ENCODE measurements at regions not wholly inside any gene's neighbourhood (a gene's known extent, or its start where the extent isn't known, plus 50 kb on each side); places are given as distances from the start of the nearest gene placed in this dataset.
A peak's percentile ranks its signal among the peaks of the same experiment; 100 is the strongest.

DNA sequence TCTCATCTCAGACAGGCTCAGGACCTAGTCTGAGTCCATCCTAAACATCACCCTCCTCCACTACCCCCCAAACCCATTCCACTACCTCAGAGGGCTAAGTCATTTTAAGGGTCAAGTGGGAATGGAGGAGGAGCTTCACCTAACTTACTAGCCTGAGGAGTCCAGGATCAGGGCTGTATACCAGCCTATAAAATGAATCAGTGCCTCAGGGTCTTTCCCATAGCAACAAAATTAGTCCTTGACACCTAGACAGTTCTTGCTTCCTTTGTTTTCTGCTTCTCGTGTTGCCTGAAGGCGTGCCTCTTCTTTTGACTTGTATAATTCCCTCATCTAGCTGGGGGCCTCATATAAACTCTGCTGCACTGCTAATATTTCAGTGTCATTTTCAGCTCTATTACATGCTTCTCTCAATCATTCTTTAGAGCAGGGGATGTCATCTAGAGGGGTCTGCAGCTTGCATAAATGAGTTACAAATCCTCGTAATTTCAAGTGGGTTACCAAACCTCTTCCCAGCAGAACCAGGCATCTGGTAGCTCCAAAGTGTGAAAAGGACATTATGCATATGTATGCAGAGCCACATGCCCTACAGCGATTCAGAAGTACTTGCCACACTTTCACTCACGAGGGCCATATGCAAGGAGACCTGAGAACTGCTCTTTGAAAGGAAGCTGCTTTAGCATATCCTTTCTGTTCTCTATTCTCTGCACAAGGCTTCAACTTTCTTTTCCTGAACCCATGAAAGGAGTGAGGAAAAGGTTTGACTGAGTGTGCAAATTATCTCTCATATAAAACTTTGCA is 311.7 kb upstream of the SEMA6D start:
- DNase-seq (ENCODE audit: low read depth): no peak

DNA sequence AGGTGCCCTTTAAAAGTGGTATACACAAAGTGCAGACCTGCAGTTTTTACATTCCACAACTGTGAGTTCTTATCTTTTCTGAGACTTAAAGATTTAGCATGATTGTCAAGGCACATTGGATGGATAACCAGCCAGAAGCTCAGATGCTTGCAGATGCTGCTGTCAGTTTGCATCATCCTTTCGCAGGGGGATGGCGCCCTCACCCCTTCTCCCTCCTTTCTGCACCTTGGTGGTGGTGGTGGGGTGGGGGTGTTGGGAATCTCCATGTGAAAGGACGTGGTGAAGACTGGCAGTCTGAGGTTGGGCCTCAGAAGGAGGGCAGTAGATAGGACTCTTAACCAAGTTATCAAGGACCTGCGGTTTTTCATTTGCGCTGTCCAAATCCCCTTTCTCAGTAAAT is 309.6 kb upstream of the SEMA6D start:
- DNase-seq (ENCODE audit: low read depth): no peak

DNA sequence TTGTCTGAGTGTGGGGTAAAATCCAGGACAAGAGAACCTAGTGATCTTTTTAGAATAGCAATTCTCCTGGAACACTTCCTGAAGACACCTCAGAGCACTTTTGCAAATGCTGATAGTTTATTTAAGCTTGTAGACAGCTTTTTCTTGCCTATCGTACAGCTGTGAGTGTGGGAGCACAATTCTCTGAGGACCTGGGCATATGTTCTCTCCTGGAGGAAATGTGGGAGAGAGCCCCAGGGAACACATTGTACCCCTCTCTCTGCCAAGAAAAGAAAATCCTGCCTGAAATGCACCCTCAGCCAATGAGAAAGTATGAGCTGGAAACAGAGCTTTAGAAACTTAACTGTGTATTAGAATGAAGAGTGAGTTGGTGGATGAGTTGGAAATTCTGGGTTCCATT is 308.3 kb upstream of the SEMA6D start:
- DNase-seq (ENCODE audit: low read depth): peak; percentile 60

DNA sequence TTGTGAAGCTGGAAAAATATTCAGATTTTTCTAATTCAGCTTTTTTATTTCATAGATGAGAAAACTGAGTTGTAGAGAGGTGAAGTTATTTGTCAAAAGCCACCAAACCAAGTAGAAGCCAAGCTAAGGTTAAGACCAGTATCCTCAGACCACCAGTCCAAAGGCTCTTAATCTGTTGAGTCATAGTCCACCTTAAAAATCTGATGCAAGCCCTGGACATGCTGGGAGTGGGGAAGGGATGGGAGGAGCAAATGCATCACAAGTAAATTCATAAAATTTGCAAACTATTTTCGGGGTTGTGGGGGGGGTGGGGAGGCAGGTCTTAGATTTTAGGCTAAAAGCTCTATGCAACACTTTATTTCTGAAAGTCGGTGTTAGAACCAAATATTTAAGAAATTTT is 307.7 kb upstream of the SEMA6D start:
- peak; percentile 33 for DNase-seq (ENCODE audit: low read depth)

DNA sequence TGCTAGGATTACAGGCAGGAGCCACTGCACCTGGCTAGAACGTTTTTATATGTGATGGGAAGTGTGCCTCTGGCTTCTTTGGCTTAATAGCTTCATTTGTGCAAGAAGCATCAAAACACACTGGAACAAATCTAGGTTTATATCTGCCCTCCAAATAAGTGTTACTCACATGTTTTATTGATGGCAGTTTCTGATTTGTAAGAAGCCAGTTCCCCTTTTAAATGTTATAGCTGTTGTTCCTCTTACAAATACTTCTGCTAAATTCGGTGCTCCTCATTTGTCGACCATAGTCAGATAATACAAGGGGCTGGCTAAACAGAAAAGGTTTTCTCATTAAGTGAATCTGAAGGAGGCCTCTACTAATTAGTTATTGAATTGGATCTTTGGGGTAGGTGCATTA is 307.1 kb upstream of the SEMA6D start:
- DNase-seq (ENCODE audit: low read depth): no peak

DNA sequence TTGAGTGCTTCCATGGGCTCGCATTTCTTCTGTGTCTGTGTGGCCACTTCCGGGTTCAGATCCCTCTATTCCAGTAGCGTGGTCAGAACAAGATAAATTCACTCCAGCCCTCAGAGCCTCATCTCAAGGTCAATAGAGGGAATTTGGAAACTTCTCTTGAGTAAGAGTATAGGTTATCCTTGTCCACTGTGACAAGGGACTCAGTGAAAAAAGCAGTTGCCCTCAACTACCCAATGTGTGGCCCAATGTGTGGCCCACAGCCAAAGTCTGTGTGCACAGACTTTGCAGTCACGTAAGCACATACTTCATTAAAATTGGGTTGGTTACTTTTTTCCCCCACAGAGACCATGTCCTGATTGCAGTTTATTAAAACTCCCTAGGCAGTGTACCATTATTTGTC is 305.6 kb upstream of the SEMA6D start:
- peak; percentile 17 for DNase-seq (ENCODE audit: low read depth)

DNA sequence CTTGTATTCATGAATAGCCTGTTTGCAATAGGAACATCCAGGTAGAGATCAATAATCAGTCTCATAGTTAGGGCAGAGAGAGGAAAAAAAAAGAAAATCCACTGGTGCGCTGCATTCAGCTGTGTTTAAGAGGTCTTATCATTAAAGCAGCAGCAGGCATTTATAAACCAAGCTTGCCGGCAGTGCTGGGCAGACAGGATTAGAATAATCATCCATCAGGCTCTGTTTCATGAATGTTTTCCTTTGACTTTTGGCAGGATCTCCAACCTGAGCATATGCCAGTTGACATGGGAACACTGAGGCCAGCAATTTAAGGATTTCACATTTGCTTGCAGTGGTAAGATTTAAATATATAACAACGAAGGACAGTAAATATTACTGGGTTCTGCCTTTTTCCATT is 305.2 kb upstream of the SEMA6D start:
- peak; percentile 30 for DNase-seq (ENCODE audit: low read depth)

DNA sequence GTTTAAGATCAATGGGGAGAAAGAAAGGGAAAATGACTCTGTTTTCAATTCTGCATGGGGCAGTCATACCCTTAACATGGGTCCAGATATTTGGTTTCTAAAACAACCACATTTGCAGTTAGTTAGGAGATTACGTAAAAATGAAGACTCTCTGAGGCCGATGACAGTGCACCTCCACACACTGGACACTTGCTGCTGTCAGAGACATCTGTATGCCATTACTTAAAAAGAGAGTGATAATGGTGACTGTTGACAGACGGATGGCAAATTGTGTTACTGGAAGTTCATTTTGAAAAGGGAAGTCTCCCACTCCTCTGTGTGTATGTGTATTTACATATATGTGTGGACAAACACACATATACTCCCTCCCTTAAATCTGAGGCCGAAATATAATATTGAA is 304.5 kb upstream of the SEMA6D start:
- DNase-seq (ENCODE audit: low read depth): no peak

DNA sequence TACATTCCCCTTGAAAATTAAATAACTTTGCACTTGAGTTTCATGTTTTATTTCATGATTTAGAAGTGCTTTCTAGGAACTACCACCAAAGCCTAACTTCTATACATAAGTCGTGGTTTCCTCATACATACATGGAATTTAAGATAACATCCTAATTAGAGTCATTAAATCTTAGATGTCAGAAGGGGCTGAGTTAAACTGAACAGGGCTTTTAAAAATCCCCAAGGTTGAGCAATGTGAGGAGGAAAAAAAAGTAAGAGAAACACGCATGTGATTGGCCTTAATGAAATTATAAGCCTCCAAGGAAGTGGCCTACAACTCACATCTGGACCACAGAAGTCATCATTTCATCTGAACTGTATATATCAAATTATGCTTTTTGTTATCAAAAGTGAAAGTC is 303.1 kb upstream of the SEMA6D start:
- peak; percentile 24 for DNase-seq (ENCODE audit: low read depth)

DNA sequence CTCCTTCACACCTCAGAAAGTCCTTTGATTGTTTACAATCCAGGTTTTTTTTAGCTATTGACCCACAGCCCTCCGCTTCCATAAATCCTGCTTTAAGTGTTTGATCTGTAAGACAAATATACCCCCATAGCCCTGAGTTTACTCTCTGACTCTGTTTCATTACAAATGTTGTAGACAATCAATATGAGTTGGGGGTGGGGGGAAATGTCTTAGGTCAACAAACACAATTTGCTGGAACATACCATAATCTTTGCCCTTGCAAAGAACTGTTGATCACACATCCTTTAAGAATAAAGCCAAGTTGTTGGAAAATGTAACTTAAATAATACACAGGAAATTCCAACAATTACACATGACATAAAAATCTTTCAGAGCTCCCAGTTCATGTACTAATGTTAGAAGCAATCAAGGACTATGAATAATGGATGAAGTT is 301.8 kb upstream of the SEMA6D start:
- DNase-seq (ENCODE audit: low read depth): peak; percentile 52

DNA sequence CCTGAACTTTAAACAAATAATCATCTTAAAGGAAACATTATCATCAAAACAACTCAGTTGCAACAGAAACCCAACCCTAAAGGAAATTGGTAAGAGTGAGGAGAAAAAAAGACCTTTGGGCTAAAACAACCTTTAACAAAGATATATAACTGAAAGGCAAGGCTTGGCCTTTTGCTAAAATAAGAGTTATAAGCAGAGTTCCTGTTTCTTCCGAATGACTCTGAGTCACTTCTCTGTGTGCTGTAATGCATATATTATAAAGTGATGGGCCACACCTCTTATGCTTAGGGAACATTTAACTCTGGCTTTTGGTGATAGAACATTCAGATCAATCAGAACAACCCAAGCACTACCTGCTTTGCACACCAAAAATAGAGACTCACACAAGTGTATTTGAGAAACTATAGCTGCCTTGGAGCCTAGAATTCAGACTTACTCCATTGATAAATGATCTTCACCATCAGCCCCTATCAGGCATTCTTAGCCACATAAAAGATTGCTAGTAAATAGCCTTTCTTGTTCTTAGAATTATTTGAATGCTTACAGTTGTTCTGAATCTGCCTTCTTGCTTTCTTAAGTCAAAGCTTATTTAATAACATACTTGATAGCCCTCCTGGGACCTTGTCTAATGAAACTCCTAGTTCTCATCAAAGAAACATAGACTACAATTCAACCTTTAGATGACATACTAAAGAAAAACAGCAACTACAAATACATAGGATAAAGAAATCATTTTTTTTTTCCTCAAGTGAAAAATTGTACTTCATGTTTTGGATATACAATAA is 294.2 kb upstream of the SEMA6D start:
- peak; percentile 48 for DNase-seq (ENCODE audit: low read depth)

DNA sequence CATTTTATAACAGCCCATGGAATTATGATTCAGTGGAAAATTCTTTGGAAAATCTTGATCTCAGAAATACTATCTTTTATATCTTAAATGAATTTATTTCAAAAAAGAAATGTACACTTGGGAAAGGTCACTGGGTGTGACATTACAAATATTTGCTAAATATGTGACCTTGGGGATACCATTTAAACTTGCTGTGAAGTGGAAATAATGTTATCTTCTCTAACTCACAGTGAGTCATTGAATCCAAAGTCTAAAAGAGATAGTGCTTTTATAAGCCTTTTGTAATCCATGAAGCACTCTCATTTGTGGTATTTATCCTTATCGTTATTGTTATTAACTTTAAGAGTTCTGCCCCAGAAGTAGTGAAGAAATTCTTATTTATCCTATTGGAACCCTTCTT is 289.8 kb upstream of the SEMA6D start:
- no peak for DNase-seq (ENCODE audit: low read depth)

DNA sequence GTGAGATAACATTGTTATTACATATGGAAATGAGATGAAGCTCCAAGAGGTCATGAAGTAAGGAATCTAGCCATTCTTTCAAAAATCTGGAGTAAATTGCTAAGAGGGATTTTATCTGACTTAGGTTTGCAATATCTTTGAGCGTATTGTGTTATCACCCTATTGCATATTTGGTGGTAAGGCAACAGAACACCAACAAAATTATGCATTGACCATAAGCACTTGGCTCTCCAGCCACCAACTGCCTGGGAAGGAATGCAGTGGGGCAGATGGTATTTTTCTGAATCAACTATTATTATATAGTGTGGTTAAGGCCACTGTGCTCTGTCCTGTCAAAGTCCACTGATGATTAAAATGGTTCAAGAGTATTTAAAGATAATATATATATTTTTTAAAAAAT is 287.9 kb upstream of the SEMA6D start:
- DNase-seq (ENCODE audit: low read depth): no peak

DNA sequence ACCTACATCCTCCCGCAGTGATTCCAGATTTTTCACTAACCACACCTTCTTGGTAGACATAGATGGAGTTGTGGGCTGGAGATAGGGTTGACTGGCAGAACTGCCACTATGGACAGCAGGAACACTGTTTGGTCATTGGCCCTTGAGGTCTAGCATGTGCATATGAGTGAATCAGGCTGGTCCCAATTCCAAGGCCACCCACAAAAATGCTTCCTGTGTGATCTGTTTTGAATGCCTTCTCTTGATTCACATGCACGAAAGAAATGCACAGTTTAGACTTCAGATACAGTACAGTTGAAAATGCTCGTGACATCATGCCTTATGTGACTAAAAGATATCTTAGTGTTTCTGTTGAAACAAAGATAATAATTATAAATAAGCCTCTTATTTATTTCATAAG is 285.8 kb upstream of the SEMA6D start:
- DNase-seq (ENCODE audit: low read depth): peak; percentile 81

DNA sequence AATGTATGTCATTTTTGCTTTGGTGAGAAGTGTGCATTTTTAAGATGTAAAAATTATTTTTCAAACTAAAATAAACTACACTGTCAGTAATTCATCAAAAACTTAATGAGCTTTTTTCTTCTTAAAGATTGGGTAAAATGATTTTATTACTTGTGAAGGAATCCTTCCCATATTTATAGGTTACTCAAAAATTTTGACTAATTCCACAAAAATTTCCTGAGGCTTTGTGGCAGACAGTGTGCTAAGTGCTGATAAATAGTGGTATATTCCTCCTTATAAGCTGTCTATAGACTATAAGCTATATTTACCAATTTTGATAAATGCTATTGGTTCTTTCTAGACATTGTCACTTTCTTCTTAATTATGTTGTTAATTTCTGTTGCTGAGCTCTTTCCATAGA is 284.5 kb upstream of the SEMA6D start:
- no peak for DNase-seq (ENCODE audit: low read depth)

DNA sequence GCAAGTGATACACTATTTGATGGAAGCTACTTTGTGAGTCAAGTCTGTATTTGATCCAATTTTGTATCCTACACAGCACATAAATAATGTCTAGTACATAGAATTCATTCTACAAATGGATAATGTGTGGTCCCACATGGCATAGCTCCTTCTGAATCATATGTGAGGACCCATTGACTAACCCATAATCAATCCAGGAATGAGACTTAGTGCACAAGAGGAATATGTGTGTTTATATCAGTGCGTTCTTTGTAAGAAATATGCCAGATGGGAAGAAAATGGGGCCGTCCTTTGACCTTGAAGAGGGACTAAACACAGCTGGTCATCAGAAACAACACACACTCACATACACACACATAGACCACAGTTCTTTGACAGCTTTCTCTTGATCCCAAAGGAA is 282.7 kb upstream of the SEMA6D start:
- DNase-seq (ENCODE audit: low read depth): no peak

DNA sequence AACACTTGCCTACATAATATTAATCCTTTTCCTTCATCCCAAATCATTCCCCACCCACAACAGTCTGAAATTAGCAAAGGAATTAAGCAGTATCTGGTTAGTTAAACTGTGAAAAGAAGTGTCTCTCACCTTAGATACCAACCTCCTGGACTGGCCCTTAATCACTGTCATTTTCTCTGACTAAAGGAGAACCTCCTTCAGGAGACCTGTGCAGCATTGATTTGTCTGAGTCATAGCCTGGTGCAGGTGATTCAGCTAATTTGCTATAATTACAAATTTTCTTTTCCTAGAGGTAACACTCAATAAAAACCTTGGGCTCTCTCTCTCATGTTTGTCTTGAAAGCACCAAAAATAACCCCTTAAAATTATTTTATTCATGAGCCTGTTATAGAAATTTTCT is 279.8 kb upstream of the SEMA6D start:
- no peak for DNase-seq (ENCODE audit: low read depth)

DNA sequence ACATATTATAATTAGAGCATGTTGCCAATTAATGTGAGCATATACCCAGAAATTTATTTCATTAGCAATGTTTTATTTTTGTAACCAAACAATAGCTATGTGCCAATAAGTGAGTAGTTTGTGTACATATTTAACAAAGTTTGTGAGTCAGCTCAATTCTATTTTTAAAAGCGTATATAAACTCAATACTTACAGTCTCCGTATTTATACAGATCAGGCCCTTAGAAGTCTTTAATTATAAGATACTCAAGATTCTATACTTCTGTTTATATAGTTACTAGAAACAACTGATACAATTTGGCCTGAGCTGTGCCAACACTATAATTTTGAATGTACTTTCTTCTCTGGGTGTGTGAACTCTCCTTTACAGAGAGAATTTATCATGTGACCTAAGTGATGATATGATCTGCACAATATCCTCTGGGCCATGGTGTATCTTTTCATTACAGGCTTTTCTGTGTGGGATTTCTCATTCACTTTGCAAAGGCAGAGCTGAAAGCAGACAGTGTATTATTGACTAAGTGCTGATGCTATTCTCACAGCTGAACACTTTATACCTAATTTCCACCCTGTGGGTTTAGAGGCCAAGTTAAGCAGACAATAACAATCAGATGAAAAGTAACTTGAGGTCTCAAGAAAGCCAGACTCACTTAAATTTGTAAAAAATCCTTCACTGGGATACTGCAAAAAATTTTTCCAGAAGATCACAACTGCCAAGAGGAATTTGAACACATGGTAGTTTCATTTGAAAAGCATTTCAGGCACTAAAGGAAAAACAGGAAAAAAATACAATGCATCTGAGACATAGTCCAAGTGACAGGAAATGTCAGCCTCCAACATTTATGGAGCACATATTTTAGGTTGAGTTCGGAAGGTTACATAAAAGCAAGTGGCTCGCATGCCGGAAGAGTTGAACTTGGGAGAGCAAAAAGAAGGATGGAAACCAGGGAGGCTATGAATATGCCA is 277.9 kb upstream of the SEMA6D start:
- peak; percentile 68 for DNase-seq (ENCODE audit: low read depth)

DNA sequence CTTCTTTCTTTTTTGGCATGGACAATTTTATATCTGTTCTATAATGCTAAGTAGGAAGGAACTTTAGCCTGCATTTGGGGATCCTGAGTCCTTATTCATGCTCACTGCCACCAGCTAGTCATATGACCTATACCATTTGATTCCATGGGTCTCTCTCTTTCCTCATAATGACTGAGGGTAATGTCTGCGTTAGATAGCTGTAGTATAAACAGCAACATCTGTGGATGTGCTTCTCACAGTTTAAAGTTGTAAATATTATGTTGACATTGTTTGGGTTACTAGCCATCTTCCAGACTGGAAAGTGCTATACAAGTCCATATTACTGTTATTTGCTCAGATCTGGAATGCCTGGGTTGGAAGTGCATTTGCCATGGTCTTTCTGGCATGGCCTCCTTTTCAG is 274.9 kb upstream of the SEMA6D start:
- no peak for DNase-seq (ENCODE audit: low read depth)

DNA sequence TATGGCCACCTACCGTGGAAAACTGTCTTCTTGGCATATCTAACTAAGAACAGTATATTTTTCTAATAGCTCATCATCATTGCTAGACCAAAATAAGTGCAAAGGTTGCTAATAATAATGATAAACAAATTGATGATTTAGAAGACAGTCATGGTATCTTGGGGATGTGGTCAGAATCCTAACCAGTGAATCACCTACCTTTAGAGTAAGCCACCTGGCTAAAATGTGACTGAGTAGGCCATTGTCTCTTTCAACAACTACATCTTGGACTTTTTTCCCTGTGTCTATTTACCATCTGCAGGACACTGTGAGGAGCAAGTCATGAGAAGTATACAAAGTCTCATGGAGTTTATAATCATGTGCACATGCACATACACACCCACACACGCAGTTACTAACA is 273.5 kb upstream of the SEMA6D start:
- no peak for DNase-seq (ENCODE audit: low read depth)

DNA sequence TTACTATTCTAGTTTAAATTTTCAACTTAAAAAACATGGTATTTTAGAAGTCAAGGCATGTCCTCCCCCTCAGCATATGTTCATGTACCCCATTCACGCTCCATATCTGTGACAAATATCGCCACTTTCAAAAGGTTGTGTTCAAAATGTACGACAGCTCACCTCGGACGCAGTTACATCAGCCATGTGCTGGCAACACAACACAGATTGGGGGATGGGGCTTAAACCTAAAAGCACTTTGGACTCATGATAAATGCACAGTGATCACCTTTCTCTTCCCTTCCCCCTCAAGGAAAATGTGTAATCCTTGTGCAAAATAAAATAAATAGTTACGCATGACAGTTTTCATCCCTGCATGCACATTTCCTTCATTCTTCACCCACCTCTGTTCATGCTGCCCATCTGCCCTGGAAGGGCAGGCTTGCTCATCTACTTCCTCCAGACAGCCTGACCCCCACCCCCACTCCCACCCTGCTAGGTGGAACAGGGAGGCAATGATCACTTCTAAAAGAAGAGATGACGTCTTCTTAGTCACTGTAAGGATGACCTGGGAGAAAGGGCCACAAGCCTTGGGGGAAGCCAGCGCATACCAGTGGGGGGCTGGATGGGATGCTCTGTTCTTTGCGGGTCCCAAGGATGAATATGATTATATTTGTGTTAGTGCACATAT is 271.4 kb upstream of the SEMA6D start:
- DNase-seq (ENCODE audit: low read depth): no peak
